Uterus (tissue), 2 donors: ENCODE measurements at regions not wholly inside any gene's neighbourhood (a gene's known extent, or its start where the extent isn't known, plus 50 kb on each side); places are given as distances from the start of the nearest gene placed in this dataset.

Experiments used
- CTCF ChIP-seq, 4 experiments: fragments of 200-600 bp in 2 of 4; fragments of 450-650 bp in 2 of 4; sonication (generic) in 2 of 4; IDR thresholded peaks; one replicate each; pipeline ENCODE4 v1.5.1; 2016 to 2019; ENCODE audit warnings: antibody characterized with exemption in 4 of 4, mild to moderate bottlenecking in 2 of 4, moderate library complexity in 1 of 4
- POLR2A ChIP-seq, 2 donors: fragments of 450-650 bp; IDR thresholded peaks; one replicate each; pipeline ENCODE4 v1.6.1; 2016; ENCODE audit warnings: antibody characterized with exemption in 2 of 2, mild to moderate bottlenecking in 1 of 2, moderate library complexity in 1 of 2

GRCh38 chr15:98207928-98208327 lies 247.4 kb downstream of the ARRDC4 start:
- TF ChIP-seq POLR2A (IDR thresholded peaks at IDR 0.05) = no peak
- TF ChIP-seq CTCF (IDR thresholded peaks at IDR 0.05) = no peak
